Ovary (tissue), 7 donors: ENCODE measurements at regions not wholly inside any gene's neighbourhood (a gene's known extent, or its start where the extent isn't known, plus 50 kb on each side); places are given as distances from the start of the nearest gene placed in this dataset.
"Not testable (repeated sequence)": the region's sequence is repeated elsewhere in the genome, so short reads cannot be mapped to it uniquely, and the experiment has no call there.

ENCODE experiments used
- DNase-seq, 5 donors: peaks; one replicate each; pipeline ENCODE4 v3.0.0-alpha.2; 2019 to 2020
- H3K27ac ChIP-seq, 2 donors: fragments of 200-600 bp; one replicate each; pipeline versions ENCODE4 v1.5.1 to v1.8.0; 2019 to 2022
- H3K27me3 ChIP-seq: fragments of 200-600 bp; one replicate; pipeline ENCODE4 v1.8.0; 2022
- H3K36me3 ChIP-seq: fragments of 200-600 bp; sonication (generic); one replicate; pipeline ENCODE4 v1.5.1; 2019
- H3K4me1 ChIP-seq: one replicate; pipeline ENCODE4 v1.8.1; 2013; ENCODE audit warnings: mild to moderate bottlenecking, moderate library complexity; ENCODE audit not compliant: insufficient read depth
- H3K4me3 ChIP-seq: fragments of 200-600 bp; sonication (generic); one replicate; pipeline ENCODE4 v1.5.1; 2017
- H3K9me3 ChIP-seq, 2 donors: fragments of 200-600 bp in 1 of 2; sonication (generic) in 1 of 2; one replicate each; pipeline versions ENCODE4 v1.5.1 to v1.8.1; 2013 to 2019; ENCODE audit warnings: mild to moderate bottlenecking in 1 of 2, moderate library complexity in 1 of 2
- EP300 ChIP-seq: sonication (generic); formaldehyde crosslinking; IDR thresholded peaks from one replicate; pipeline ENCODE4 v1.6.1; 2017; ENCODE audit warnings: antibody characterized with exemption
- POLR2A ChIP-seq: fragments of 450-650 bp; IDR thresholded peaks from one replicate; pipeline ENCODE4 v1.6.1; 2017; ENCODE audit warnings: antibody characterized with exemption, mild to moderate bottlenecking, moderate library complexity
- WGBS, 3 donors: extraction: QIAGEN DNeasy Blood & Tissue Kit in 1 of 3; methylation state at CpG; one replicate each; pipeline versions ENCODE4 v1.1.5 to v1.1.7; 2013 to 2017; 5-methylcytosine and 5-hydroxymethylcytosine counted together
- intact Hi-C, 4 donors: fragments of 100-400 bp; cut with DNase I; formaldehyde crosslinking; loops; one replicate each; pipeline versions ENCODE4 v1.11.0 to v1.15.1; 2022 to 2023
- TF ChIP-seq, protein P1 (sequence below), 3 donors: fragments of 450-650 bp in 2 of 3; fragments of 200-600 bp in 1 of 3; IDR thresholded peaks; one replicate each; pipeline versions ENCODE4 v1.5.1 to v1.8.0; 2016 to 2022; ENCODE audit warnings: antibody characterized with exemption in 3 of 3, mild to moderate bottlenecking in 1 of 3
- donor health status: DM: no; HTN: no; CAD: no; lungs with moderate emphysema.
- donor health status: DM: no; HTN: no; CAD: no.
- donor health status: Bipolar disorder and iron deficiency.
- donor health status: DM: no; HTN: no; CAD: no.
- donor health status: DM: yes; HTN: yes; CAD: no.

- H3K27ac ChIP-seq: no peak overlapping the region
- TF ChIP-seq, protein P1, sequence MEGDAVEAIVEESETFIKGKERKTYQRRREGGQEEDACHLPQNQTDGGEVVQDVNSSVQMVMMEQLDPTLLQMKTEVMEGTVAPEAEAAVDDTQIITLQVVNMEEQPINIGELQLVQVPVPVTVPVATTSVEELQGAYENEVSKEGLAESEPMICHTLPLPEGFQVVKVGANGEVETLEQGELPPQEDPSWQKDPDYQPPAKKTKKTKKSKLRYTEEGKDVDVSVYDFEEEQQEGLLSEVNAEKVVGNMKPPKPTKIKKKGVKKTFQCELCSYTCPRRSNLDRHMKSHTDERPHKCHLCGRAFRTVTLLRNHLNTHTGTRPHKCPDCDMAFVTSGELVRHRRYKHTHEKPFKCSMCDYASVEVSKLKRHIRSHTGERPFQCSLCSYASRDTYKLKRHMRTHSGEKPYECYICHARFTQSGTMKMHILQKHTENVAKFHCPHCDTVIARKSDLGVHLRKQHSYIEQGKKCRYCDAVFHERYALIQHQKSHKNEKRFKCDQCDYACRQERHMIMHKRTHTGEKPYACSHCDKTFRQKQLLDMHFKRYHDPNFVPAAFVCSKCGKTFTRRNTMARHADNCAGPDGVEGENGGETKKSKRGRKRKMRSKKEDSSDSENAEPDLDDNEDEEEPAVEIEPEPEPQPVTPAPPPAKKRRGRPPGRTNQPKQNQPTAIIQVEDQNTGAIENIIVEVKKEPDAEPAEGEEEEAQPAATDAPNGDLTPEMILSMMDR (IDR thresholded peaks at IDR 0.05): no peak
- TF ChIP-seq EP300 (no peak), POLR2A (no peak)
- no peaks in the 10 kb centered on the region for H3K36me3 ChIP-seq
- H3K4me1 ChIP-seq: no peaks in the 10 kb centered on the region
- no peaks in the 10 kb centered on the region for H3K9me3 ChIP-seq
- no peak overlapping the region for H3K4me3 ChIP-seq
- intact Hi-C loops: no loop called here
- H3K27me3 ChIP-seq: no peaks in the 10 kb centered on the region
- 78 to 81% (median 79%) methylated on average over 7 of the region's 7 CpGs for WGBS, 3 donors
- DNase-seq: no peak
These were observed 396.7 kb downstream of the THBS2 start for GRCh38 chr6:168856914-168857313.

DNA sequence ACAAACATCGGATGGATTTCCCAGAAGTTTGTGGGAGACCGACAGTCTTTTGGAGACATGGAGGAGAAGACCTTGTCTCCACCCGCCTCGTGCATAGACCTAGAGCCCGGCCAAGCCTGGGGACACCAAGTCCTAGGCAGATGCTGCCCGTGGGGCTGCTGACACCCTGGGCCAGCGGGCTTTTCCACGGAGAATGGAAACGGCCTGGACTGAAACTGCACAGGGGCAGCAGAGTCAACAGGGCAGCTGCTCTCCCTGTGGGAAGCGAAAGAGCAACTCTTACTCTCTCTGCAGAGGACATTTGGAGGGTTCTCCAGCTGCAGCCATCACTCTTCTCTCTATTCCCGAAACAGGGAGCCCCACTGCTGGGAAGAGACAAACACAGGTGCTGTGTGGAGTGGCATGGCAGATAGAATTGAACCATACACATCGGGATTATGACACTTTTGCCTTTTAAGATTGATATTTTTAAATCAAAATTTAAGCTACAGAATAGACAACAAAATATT is 401.2 kb downstream of the THBS2 start:
- Histone ChIP-seq H3K4me1 (peaks cover 11% of the 10 kb centered on the region), H3K27me3 (no peaks in the 10 kb centered on the region), H3K9me3 (no peaks in the 10 kb centered on the region), H3K4me3 (peak overlapping the region; percentile 1), H3K27ac (peak overlapping the region in 1 of 2 donors; percentile 46), H3K36me3 (no peaks in the 10 kb centered on the region)
- intact Hi-C loops: no loop called here
- 80 to 92% (median 88%) methylated on average over 12 of the region's 12 CpGs for WGBS, 3 donors
- TF ChIP-seq, protein P1 (IDR thresholded peaks at IDR 0.05): no peak
- TF ChIP-seq EP300: no peak
- no peak for TF ChIP-seq POLR2A
- no peak for DNase-seq

DNA sequence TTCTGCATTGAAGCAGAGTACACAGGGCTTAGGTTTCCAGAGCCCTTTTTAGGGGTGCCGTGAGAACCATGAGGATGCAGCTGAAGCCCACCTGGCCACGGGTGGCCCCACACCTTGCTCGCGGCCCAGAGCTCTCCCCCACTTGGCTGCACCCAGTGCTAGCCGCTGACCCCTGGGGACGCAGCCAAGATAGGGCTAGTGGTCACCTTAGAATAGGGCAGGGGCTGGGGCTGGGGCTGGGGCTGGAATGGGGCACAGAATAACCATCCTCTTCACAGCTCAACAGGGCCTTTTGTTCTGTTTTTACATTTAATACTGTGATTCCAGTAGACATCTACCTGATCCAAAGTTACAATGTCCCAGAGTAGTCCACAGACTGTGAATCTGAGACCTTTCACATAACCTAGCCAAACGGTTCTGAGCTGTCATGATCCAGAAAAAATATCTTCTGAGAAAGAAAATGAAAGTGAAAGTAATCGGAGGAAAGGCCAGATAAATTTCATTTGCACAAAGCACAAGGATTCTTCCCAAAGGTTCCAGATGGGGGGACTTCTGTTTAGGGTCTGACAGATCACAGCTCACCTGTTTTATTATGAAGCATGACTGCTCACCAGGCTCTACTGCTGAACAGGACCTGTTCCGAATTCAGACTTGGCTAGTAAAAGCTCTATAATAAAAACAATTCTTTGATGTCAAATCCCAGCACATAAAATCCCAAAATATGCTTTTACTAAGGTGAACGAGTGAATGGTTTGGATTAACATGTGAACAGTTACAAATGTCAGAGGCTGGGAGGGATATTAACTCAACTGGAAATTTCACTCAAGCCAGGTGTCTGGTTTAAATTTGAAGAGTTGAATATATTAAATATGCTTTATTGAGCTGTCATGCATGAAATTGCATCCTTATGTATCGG is 401.9 kb downstream of the THBS2 start:
- DNase-seq: no peak
- Histone ChIP-seq H3K4me1 (peaks cover 11% of the 10 kb centered on the region), H3K9me3 (no peaks in the 10 kb centered on the region), H3K27ac (peak overlapping the region; percentile 30 to 46), H3K4me3 (peak overlapping the region; percentile 27), H3K27me3 (no peaks in the 10 kb centered on the region), H3K36me3 (no peaks in the 10 kb centered on the region)
- intact Hi-C loops: no loop called here
- WGBS, 3 donors: 57 to 65% (median 58%) methylated on average over 11 of the region's 11 CpGs
- no peak for TF ChIP-seq POLR2A
- TF ChIP-seq EP300: no peak
- TF ChIP-seq, protein P1 (IDR thresholded peaks at IDR 0.05): no peak

DNA sequence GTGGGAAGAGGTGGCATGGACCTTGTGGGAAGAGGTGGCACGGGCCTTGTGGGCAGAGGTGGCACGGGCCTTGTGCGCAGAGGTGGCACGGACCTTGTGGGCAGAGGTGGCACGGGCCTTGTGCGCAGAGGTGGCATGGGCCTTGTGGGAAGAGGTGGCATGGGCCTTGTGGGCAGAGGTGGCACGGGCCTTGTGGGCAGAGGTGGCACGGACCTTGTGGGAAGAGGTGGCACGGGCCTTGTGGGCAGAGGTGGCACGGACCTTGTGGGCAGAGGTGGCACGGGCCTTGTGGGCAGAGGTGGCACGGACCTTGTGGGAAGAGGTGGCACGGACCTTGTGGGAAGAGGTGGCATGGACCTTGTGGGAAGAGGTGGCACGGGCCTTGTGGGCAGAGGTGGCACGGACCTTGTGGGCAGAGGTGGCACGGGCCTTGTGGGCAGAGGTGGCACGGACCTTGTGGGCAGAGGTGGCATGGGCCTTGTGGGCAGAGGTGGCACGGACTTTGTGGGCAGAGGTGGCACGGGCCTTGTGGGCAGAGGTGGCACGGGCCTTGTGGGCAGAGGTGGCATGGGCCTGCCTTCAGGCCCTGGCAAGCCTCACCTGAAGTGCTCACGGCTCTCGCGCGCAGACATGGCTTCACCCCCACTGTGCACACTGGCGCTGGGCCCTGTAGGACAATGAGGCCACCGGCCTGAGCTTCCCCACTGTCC is 403.5 kb downstream of the THBS2 start:
- H3K27ac ChIP-seq, H3K36me3 ChIP-seq, H3K27me3 ChIP-seq, intact Hi-C loops, DNase-seq, H3K9me3 ChIP-seq, H3K4me3 ChIP-seq: not testable (repeated sequence)
- WGBS, 3 donors: 88 to 96% (median 91%) methylated on average over 13 to 25 of the region's 26 CpGs
- H3K4me1 ChIP-seq: peaks cover 11% of the 10 kb centered on the region
